HG02588 (cell line): ENCODE measurements at regions not wholly inside any gene's neighbourhood (a gene's known extent, or its start where the extent isn't known, plus 50 kb on each side); places are given as distances from the start of the nearest gene placed in this dataset.
"Not testable (repeated sequence)": the region's sequence is repeated elsewhere in the genome, so short reads cannot be mapped to it uniquely, and the experiment has no call there.

ENCODE experiments used
- ATAC-seq: cut with Tn5 transposase; IDR thresholded peaks from one replicate; pipeline ENCODE4 v1.9.1; 2021; ENCODE audit warnings: mild to moderate bottlenecking, moderate library complexity; ENCODE audit not compliant: unreplicated experiment

- no peak for ATAC-seq
Observed at GRCh38 chr5:162931501-162931900, 505.9 kb upstream of the CCNG1 start.

DNA sequence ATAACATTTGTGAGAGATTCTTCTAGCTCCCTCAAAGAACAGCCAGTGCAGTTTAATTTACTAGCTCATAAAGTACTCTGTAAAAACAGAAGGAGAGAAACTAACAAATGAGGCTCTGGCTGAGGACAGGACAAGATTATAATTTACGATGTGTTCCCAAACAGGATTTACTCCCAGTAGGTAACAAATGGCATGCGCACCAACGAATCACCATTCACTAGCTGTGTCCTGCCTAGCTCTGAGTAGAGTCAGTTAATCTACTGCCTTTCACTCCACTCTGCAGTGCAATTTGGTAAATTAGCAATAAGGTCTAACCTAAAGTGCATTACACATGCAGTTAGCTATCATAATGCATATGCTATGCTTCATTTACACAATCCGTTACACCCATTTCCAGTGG lies 497.4 kb upstream of the CCNG1 start:
- no peak for ATAC-seq

GRCh38 chr5:162948677-162949076 lies 488.7 kb upstream of the CCNG1 start:
- no peak for ATAC-seq

DNA sequence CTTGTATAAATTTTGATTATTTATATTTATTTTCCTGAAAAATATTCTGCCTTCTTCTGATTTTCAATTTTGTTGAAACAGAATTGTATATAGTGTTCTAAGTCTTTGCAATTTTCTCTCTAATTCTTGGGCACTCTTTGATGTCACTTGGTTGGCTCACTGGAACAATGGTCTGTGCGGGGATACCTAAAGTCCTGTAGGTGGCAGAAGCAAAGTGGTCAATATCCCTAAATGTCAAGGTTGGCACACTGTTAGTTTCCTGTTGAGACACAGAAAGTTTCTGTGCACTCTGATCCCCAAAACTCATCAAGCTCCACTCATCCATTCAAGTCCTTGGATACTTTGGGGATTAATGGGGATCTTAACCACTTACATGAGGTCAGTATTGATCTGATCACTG lies 480.8 kb upstream of the CCNG1 start:
- ATAC-seq, result no peak

- not testable (repeated sequence) for ATAC-seq
Observed at GRCh38 chr5:162964144-162964543, 473.3 kb upstream of the CCNG1 start.

DNA sequence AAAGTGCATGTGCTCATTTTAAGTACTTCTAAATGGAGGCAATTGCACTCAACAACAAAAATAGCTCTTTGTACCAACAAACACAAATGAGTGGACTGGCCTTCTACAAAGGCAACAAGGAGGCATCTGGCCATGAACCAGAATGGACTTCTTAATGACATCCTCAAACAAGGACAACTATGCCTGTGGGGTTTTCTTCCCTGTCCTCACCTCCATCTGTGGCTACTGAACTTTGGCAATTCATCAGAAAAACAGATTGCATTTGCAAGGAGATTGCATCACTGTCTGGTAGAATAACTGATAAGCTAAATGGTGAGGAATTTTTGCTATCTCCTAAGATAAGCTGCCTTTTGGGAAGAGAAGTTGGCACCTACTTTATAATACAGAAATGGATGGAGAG lies 447.3 kb upstream of the CCNG1 start:
- ATAC-seq, result no peak

- ATAC-seq, result peak; percentile 83
Observed at GRCh38 chr5:162990856-162991497, 446.4 kb upstream of the CCNG1 start.

GRCh38 chr5:162995568-162995967 lies 441.8 kb upstream of the CCNG1 start:
- no peak for ATAC-seq

- ATAC-seq, result no peak
Observed at GRCh38 chr5:162996053-162996452, 441.3 kb upstream of the CCNG1 start.

DNA sequence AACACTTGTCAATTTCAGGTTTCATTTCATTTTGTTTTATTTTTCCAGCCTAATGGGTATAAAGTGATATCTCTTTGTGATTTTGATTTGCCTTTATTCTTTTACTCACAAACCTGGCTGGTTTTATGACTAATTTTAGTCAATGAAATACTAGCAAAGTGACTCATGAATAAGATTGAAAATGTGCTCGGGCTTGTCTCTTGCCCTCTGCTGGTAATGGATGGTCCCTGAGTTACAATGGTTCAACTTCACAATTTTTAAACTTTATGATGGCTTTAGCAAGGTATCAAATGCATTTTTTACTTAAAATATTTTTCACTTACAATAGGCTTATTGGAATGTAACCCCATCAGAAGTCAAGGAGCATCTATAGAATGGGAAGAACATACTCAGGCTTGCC lies 431.4 kb upstream of the CCNG1 start:
- ATAC-seq, result no peak

DNA sequence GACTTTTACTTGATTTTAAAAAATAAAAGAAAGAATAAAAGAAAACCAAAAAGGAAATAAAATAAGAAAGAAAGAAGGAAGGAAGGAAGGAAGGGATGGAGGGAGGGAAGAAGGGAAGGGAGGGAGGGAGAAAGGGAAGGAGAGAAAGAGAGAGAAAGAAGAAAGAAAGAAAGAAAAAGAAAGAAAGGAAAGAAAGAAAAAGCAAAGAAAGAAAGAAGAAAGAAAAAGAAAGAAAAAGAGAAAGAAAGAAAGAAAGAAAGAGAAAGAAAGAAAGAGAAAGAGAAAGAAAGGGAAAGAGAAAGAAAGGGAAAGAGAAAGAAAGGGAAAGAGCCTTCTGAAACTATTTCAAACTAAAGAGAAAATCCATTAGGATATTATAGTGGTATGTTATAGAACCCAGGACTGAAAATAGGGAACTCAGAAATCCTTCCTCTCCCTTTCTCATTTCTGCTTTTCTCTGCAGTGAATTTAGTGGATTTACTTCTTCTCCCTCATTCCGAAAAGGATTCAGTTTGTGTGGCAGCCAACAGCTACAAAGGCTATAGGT lies 414.7 kb upstream of the CCNG1 start:
- ATAC-seq, result no peak

GRCh38 chr5:163023846-163024245 lies 413.5 kb upstream of the CCNG1 start:
- ATAC-seq, result no peak

GRCh38 chr5:163024936-163025335 lies 412.5 kb upstream of the CCNG1 start:
- ATAC-seq, result no peak

GRCh38 chr5:163033656-163034055 lies 403.7 kb upstream of the CCNG1 start:
- no peak for ATAC-seq

DNA sequence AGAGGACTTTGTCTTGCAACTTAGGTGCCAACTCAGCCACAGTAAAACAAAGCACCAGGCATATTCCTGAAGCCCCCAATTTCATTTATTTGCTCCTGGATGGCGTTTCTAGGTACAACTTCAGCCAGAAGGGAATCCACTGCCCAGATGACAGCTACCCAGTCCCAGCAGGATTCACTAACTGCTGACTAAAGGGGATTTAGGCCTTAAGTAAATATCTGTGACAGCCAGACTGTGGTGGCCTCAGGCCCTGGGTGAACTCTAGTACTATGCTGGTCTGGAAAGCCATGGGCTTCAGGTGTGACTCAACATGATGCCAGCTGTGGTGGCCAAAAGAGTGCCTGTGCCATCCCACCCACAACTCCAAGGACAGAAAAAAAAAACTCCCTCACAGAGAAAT lies 396.1 kb upstream of the CCNG1 start:
- no peak for ATAC-seq

- peak; percentile 53 for ATAC-seq
Observed at GRCh38 chr5:163079618-163080017, 357.8 kb upstream of the CCNG1 start.

- ATAC-seq, result no peak
Observed at GRCh38 chr5:163089230-163089629, 348.2 kb upstream of the CCNG1 start.

- ATAC-seq, result no peak
Observed at GRCh38 chr5:163089926-163090325, 347.5 kb upstream of the CCNG1 start.

- peak; percentile 92 for ATAC-seq
Observed at GRCh38 chr5:163094492-163095180, 342.8 kb upstream of the CCNG1 start.

- ATAC-seq, result no peak
Observed at GRCh38 chr5:163104464-163104863, 332.9 kb upstream of the CCNG1 start.

- no peak for ATAC-seq
Observed at GRCh38 chr5:163105456-163105855, 331.9 kb upstream of the CCNG1 start.

DNA sequence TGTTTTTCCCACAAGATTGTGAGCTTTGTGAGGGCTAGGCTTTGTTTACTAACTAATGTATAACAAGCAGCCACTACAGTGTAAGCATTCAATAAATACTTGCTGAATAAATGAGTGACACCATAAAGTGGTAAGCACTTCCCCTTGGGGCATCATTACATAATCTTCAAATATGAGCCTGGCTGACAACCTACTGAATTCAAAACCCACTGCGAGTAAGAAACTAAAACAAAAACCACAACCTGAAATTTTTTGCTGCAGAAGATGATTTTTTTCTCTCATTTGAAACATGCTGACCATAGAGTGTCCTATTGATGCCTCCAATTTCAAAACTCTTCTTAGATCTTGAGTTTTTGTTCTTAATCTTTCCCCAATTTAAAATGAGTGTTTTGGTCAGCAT lies 331.3 kb upstream of the CCNG1 start:
- ATAC-seq, result no peak
